Gastrocnemius medialis (tissue), 4 donors: ENCODE measurements at regions not wholly inside any gene's neighbourhood (a gene's known extent, or its start where the extent isn't known, plus 50 kb on each side); places are given as distances from the start of the nearest gene placed in this dataset.

Experiments
- POLR2A ChIP-seq, 2 donors: fragments of 450-650 bp; IDR thresholded peaks; one replicate each; pipeline ENCODE4 v1.6.1; 2017; ENCODE audit warnings: antibody characterized with exemption in 2 of 2, mild to moderate bottlenecking in 2 of 2, moderate library complexity in 2 of 2
- TF ChIP-seq, protein P1 (sequence below), 5 experiments: fragments of 450-650 bp in 3 of 5; fragments of 200-600 bp in 2 of 5; sonication (generic) in 2 of 5; IDR thresholded peaks in 4 of 5; conservative IDR thresholded peaks in 1 of 5; 1 replicate in 4 of 5; 2 replicates in 1 of 5; pipeline ENCODE4 v1.5.1; 2016 to 2019; ENCODE audit warnings: antibody characterized with exemption in 5 of 5, mild to moderate bottlenecking in 3 of 5, moderate library complexity in 3 of 5

DNA sequence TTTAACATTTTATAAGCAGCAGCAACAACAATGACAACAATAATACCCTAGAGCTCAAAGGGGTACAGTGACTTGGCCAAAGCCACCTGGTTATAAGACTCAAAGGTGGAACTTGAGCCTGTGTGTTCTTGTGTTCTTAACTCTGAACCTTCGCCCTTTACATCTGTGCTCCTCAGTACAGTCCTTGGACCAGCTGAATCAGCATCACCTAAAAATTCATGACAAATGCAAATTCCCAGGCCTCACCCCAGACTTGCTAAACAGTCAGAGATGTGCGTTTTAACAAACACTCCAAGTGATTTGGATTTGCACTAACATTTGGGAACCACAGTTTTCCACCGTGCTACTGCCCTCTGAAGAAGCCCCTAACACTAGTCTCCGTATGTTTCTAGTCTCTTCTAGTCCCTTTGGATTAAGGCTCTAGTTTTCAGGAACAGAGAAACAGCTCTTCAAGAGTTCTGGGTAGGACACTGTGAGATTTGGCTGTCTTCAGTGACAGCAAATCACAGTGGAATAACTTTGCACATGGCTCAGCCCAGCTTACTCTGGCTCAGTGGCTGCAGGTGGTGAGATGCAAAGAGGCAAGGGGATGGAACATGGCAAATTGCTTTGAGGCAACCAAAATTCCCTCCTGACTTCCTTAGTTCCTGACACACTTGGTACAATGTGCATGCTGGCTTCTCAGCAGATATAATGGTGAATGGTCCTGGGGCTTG is 151.0 kb upstream of the CDH11 start:
- TF ChIP-seq, protein P1, sequence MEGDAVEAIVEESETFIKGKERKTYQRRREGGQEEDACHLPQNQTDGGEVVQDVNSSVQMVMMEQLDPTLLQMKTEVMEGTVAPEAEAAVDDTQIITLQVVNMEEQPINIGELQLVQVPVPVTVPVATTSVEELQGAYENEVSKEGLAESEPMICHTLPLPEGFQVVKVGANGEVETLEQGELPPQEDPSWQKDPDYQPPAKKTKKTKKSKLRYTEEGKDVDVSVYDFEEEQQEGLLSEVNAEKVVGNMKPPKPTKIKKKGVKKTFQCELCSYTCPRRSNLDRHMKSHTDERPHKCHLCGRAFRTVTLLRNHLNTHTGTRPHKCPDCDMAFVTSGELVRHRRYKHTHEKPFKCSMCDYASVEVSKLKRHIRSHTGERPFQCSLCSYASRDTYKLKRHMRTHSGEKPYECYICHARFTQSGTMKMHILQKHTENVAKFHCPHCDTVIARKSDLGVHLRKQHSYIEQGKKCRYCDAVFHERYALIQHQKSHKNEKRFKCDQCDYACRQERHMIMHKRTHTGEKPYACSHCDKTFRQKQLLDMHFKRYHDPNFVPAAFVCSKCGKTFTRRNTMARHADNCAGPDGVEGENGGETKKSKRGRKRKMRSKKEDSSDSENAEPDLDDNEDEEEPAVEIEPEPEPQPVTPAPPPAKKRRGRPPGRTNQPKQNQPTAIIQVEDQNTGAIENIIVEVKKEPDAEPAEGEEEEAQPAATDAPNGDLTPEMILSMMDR (IDR thresholded peaks at IDR 0.05 in 4 of 5, conservative IDR thresholded peaks at IDR 0.05 in 1 of 5), result no peak
- TF ChIP-seq POLR2A (IDR thresholded peaks at IDR 0.05), result no peak
